ENCODE measurements at regions not wholly inside any gene's neighbourhood (a gene's known extent, or its start where the extent isn't known, plus 50 kb on each side); places are given as distances from the start of the nearest gene placed in this dataset.

GRCh38 chr7:10919923-10920322, 53.7 kb upstream of the PHF14 start:
- TF ChIP-seq POLR2A (IDR thresholded peaks at IDR 0.05) = no peak
- no peak for TF ChIP-seq CTCF (IDR thresholded peaks at IDR 0.05)
- no peak for TF ChIP-seq POLR2AphosphoS5 (IDR thresholded peaks at IDR 0.05)
- no peak for TF ChIP-seq EP300 (IDR thresholded peaks at IDR 0.05)

All from upper lobe of left lung (tissue), 4 donors.